Stomach (tissue), 4 donors: ENCODE measurements at regions not wholly inside any gene's neighbourhood (a gene's known extent, or its start where the extent isn't known, plus 50 kb on each side); places are given as distances from the start of the nearest gene placed in this dataset.

Experiments used
- CTCF ChIP-seq, 7 experiments: fragments of 450-650 bp in 4 of 7; fragments of 200-600 bp in 3 of 7; sonication (generic) in 3 of 7; IDR thresholded peaks; one replicate each; pipeline ENCODE4 v1.5.1; 2016 to 2019; ENCODE audit warnings: antibody characterized with exemption in 7 of 7, control low read depth in 2 of 7, mild to moderate bottlenecking in 1 of 7
- POLR2A ChIP-seq, 4 donors: fragments of 450-650 bp; IDR thresholded peaks; one replicate each; pipeline ENCODE4 v1.6.1; 2016; ENCODE audit warnings: antibody characterized with exemption in 4 of 4, control low read depth in 2 of 4, mild to moderate bottlenecking in 1 of 4, moderate library complexity in 1 of 4

DNA sequence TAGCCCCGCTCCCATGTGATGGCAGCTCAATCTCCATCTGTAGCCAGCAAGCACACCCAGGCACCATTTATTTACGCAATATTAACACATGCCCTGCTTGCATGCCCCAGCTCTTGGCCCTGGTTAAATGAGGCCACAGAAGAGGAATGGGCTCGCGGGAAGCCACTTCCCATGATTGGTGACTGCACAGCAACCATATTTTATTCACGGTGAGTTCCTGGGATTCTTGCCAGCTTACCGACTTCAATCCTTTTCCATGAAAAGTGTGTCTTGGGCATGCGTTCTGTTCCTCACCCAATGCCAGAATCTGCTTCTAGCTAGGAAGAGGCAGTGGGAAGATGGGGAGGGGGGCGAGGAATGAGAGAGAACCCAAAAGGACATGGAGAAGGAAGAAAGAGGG, 54.7 kb downstream of the PITPNM2 start:
- TF ChIP-seq CTCF (IDR thresholded peaks at IDR 0.05) (no peak), POLR2A (IDR thresholded peaks at IDR 0.05) (no peak)
